ENCODE measurements at regions not wholly inside any gene's neighbourhood (a gene's known extent, or its start where the extent isn't known, plus 50 kb on each side); places are given as distances from the start of the nearest gene placed in this dataset.

DNA sequence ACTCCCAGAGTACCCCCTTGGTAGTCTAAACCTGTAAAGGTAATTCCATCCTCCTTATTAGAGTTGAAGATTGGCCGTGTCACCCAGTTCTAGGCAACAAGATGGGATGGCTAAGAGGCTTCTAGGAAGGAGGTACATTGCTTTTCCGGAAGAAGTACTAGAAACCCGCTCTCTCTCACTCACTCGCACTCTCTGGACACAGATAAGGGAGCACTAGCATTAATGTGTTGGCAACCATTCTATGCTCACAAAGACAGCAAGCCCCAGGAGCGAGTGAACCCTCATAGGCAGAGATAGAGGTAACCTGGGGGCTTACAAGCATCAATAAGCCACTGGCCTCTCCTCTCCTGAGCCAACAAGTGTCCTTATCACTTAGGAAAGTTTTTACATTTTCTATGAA, 503.2 kb upstream of the JARID2 start:
- TF ChIP-seq CTCF (IDR thresholded peaks at IDR 0.05) (no peak), POLR2AphosphoS5 (IDR thresholded peaks at IDR 0.05) (no peak)

Measured in upper lobe of left lung (tissue), 4 donors.